IMR-90 (cell line): ENCODE measurements at regions not wholly inside any gene's neighbourhood (a gene's known extent, or its start where the extent isn't known, plus 50 kb on each side); places are given as distances from the start of the nearest gene placed in this dataset.

ENCODE experiments used
- ATAC-seq: fragments of 200-7000 bp; cut with Tn5 transposase; 2 replicates; pipeline ENCODE4 v1.9.1; 2020; ENCODE audit warnings: low read depth, mild to moderate bottlenecking, moderate library complexity
- BruUV-seq: library from RNA; stranded (reverse); fragments of 400-500 nt; replicated peaks from 2 replicates; lab custom pipeline; 2021; lab: Mats Ljungman, UMichigan
- CTCF ChIA-PET: fragments of 300-600 bp; formaldehyde crosslinking; extraction: SDS; loops from one replicate; lab custom pipeline; 2021; ENCODE audit warnings: antibody characterized with exemption; lab: Yijun Ruan, JAX
- POLR2A ChIA-PET: fragments of 300-600 bp; sonication (Branson Sonifier 250); formaldehyde crosslinking; loops from one replicate; lab custom pipeline; 2022; ENCODE audit warnings: antibody characterized with exemption; ENCODE audit not compliant: unreplicated experiment; lab: Charles Lee
- DNase-seq: peaks from one replicate; pipeline ENCODE4 v3.0.0; 2013
- H2AFZ ChIP-seq: replicated peaks from 2 replicates; pipeline ENCODE3; 2013; ENCODE audit warnings: low read length, mild to moderate bottlenecking; ENCODE audit not compliant: poor library complexity
- H2AK5ac ChIP-seq: 2 replicates; pipeline ENCODE4 v1.6.1; 2013; ENCODE audit warnings: low read depth, low read length, inconsistent platforms
- H2AK9ac ChIP-seq: replicated peaks from 2 replicates; pipeline ENCODE3; 2013; ENCODE audit warnings: mild to moderate bottlenecking, low read depth, low read length, moderate library complexity; ENCODE audit not compliant: poor library complexity
- H2BK120ac ChIP-seq: 2 replicates; pipeline ENCODE4 v1.6.1; 2013; ENCODE audit warnings: low read depth, low read length, inconsistent platforms
- H2BK15ac ChIP-seq: 3 replicates; pipeline ENCODE4 v1.6.1; 2013; ENCODE audit warnings: low read depth, low read length, inconsistent platforms
- H2BK20ac ChIP-seq: 2 replicates; pipeline ENCODE4 v1.6.1; 2013; ENCODE audit warnings: low read depth, mild to moderate bottlenecking, inconsistent platforms, low read length, moderate library complexity
- H2BK5ac ChIP-seq: 2 replicates; pipeline ENCODE4 v1.6.1; 2013; ENCODE audit warnings: mild to moderate bottlenecking, low read depth, low read length, inconsistent platforms; ENCODE audit not compliant: poor library complexity, severe bottlenecking
- H3K14ac ChIP-seq: replicated peaks from 2 replicates; pipeline ENCODE4 v1.6.1; 2013; ENCODE audit warnings: low read depth, low read length, inconsistent platforms
- H3K18ac ChIP-seq: 2 replicates; pipeline ENCODE4 v1.6.1; 2013; ENCODE audit warnings: low read depth, low read length, control low read depth
- H3K23ac ChIP-seq: 2 replicates; pipeline ENCODE4 v1.6.1; 2013; ENCODE audit warnings: low read depth, low read length, inconsistent platforms
- H3K27ac ChIP-seq: 2 replicates; pipeline ENCODE4 v1.5.1; 2013; ENCODE audit warnings: mild to moderate bottlenecking, control low read depth, low read length; ENCODE audit not compliant: insufficient read depth
- H3K27me3 ChIP-seq: 2 replicates; pipeline ENCODE4 v1.6.1; 2013; ENCODE audit warnings: low read length; ENCODE audit not compliant: control insufficient read depth, insufficient read depth
- H3K36me3 ChIP-seq: 2 replicates; pipeline ENCODE4 v1.6.1; 2013; ENCODE audit warnings: low read length, mixed read lengths; ENCODE audit not compliant: control insufficient read depth, insufficient read depth
- H3K4ac ChIP-seq: 2 replicates; pipeline ENCODE4 v1.6.1; 2013; ENCODE audit warnings: low read depth, low read length, inconsistent platforms
- H3K4me1 ChIP-seq: 2 replicates; pipeline ENCODE4 v1.6.1; 2013; ENCODE audit warnings: low read length, mixed read lengths; ENCODE audit not compliant: control insufficient read depth, insufficient read depth
- H3K4me2 ChIP-seq: 2 replicates; pipeline ENCODE4 v1.6.1; 2013; ENCODE audit warnings: low read depth, mild to moderate bottlenecking, control low read depth, low read length, moderate library complexity
- H3K4me3 ChIP-seq: 2 replicates; pipeline ENCODE4 v1.5.1; 2013; ENCODE audit warnings: low read depth, mild to moderate bottlenecking, control low read depth, low read length, moderate library complexity; ENCODE audit not compliant: insufficient read depth
- H3K56ac ChIP-seq: 2 replicates; pipeline ENCODE4 v1.6.1; 2013; ENCODE audit warnings: low read length, inconsistent platforms; ENCODE audit not compliant: insufficient read depth; ENCODE audit errors: extremely low read depth
- H3K79me1 ChIP-seq, 2 experiments: 2 replicates each; pipeline ENCODE4 v1.6.1; 2013; ENCODE audit warnings: low read length in 2 of 2, inconsistent platforms in 1 of 2, low read depth in 1 of 2
- H3K9ac ChIP-seq: 2 replicates; pipeline ENCODE4 v1.6.1; 2013; ENCODE audit warnings: low read depth, low read length, control low read depth
- H3K9me1 ChIP-seq: 2 replicates; pipeline ENCODE4 v1.6.1; 2013; ENCODE audit warnings: low read length, inconsistent platforms; ENCODE audit not compliant: insufficient read depth
- H3K9me3 ChIP-seq: 2 replicates; pipeline ENCODE4 v1.6.1; 2013; ENCODE audit warnings: low read length; ENCODE audit not compliant: control insufficient read depth, insufficient read depth
- H4K20me1 ChIP-seq: 2 replicates; pipeline ENCODE4 v1.6.1; 2013; ENCODE audit warnings: low read length, inconsistent platforms; ENCODE audit not compliant: insufficient read depth
- H4K5ac ChIP-seq: 2 replicates; pipeline ENCODE4 v1.6.1; 2013; ENCODE audit warnings: mild to moderate bottlenecking, low read depth, low read length, control low read depth
- H4K8ac ChIP-seq, 2 experiments: 2 replicates each; pipeline ENCODE4 v1.6.1; 2013; ENCODE audit warnings: low read depth in 2 of 2, low read length in 2 of 2, control low read depth in 1 of 2, inconsistent platforms in 1 of 2
- H4K91ac ChIP-seq: 2 replicates; pipeline ENCODE4 v1.6.1; 2013; ENCODE audit warnings: low read depth, low read length, inconsistent platforms; ENCODE audit not compliant: insufficient read depth
- BHLHE40 ChIP-seq: fragments of 150-350 bp; IDR thresholded peaks from 2 replicates; pipeline ENCODE4 v1.6.1; 2016; ENCODE audit warnings: mild to moderate bottlenecking, low read depth, low read length
- CEBPB ChIP-seq: IDR thresholded peaks from 2 replicates; pipeline ENCODE4 v1.6.1; 2012; ENCODE audit warnings: low read depth, low read length, improper control_type of control experiment
- CHD1 ChIP-seq: IDR thresholded peaks from 2 replicates; pipeline ENCODE4 v1.6.1; 2012; ENCODE audit warnings: low read depth, low read length, improper control_type of control experiment
- CTCF ChIP-seq: conservative IDR thresholded peaks from 2 replicates; pipeline ENCODE4 v1.5.1; 2012; ENCODE audit warnings: mild to moderate bottlenecking, low read depth, low read length, improper control_type of control experiment
- ELK1 ChIP-seq: fragments of 150-350 bp; IDR thresholded peaks from 2 replicates; pipeline ENCODE4 v1.6.1; 2016; ENCODE audit warnings: low read depth, mild to moderate bottlenecking, low read length, moderate library complexity, borderline replicate concordance
- FOS ChIP-seq: fragments of 150-350 bp; IDR thresholded peaks from 2 replicates; pipeline ENCODE4 v1.6.1; 2016; ENCODE audit warnings: low read depth, low read length
- MAFK ChIP-seq: IDR thresholded peaks from 2 replicates; pipeline ENCODE4 v1.6.1; 2012; ENCODE audit warnings: low read depth, low read length, improper control_type of control experiment
- MAZ ChIP-seq: IDR thresholded peaks from 2 replicates; pipeline ENCODE4 v1.6.1; 2012; ENCODE audit warnings: low read depth, mild to moderate bottlenecking, low read length, improper control_type of control experiment, moderate library complexity, borderline replicate concordance
- MXI1 ChIP-seq: IDR thresholded peaks from 2 replicates; pipeline ENCODE4 v1.6.1; 2012; ENCODE audit warnings: low read depth, mild to moderate bottlenecking, low read length, moderate library complexity, borderline replicate concordance
- NFE2L2 ChIP-seq: fragments of 150-350 bp; IDR thresholded peaks from 2 replicates; pipeline ENCODE4 v1.6.1; 2016; ENCODE audit warnings: low read depth, mild to moderate bottlenecking, low read length
- POLR2A ChIP-seq: IDR thresholded peaks from 2 replicates; pipeline ENCODE4 v1.6.1; 2012; ENCODE audit warnings: mild to moderate bottlenecking, low read depth, low read length
- RAD21 ChIP-seq: IDR thresholded peaks from 2 replicates; pipeline ENCODE4 v1.6.1; 2012; ENCODE audit warnings: low read length, improper control_type of control experiment
- RCOR1 ChIP-seq: IDR thresholded peaks from 2 replicates; pipeline ENCODE4 v1.6.1; 2012; ENCODE audit warnings: mild to moderate bottlenecking, low read length, improper control_type of control experiment; ENCODE audit not compliant: insufficient replicate concordance
- RFX5 ChIP-seq: IDR thresholded peaks from 2 replicates; pipeline ENCODE4 v1.8.0; 2012; ENCODE audit warnings: low read depth, mild to moderate bottlenecking, low read length, moderate library complexity
- SMC3 ChIP-seq: fragments of 150-350 bp; IDR thresholded peaks from 2 replicates; pipeline ENCODE4 v1.6.1; 2016; ENCODE audit warnings: low read depth, mild to moderate bottlenecking, antibody characterized with exemption, low read length, moderate library complexity
- USF2 ChIP-seq: fragments of 150-350 bp; IDR thresholded peaks from 2 replicates; pipeline ENCODE4 v1.6.1; 2017; ENCODE audit warnings: mild to moderate bottlenecking, antibody characterized with exemption, low read length, low read depth
- WGBS, 2 experiments: methylation state at CpG; one replicate each; pipeline versions ENCODE4 v1.1.5 to v1.1.7; 2013; ENCODE audit warnings: missing lambda C conversion rate in 2 of 2; ENCODE audit not compliant: insufficient read length in 1 of 2; ENCODE audit errors: extremely low coverage in 2 of 2; 5-methylcytosine and 5-hydroxymethylcytosine counted together
- dilution Hi-C: fragments of 300-500 bp; cut with HindIII; formaldehyde crosslinking; loops from one replicate; pipeline ENCODE4 v1.14.3; 2018; ENCODE audit warnings: low sequenced_read_pairs; ENCODE audit not compliant: unreplicated experiment
- in situ Hi-C: fragments of 300-500 bp; cut with MboI; formaldehyde crosslinking; loops from 3 replicates; pipeline ENCODE4 v1.14.3; 2019; ENCODE audit warnings: low sequenced_read_pairs, inconsistent platforms, mixed read lengths
- intact Hi-C: fragments of 100-400 bp; cut with micrococcal nuclease; formaldehyde crosslinking; loops from 2 replicates; pipeline ENCODE4 v1.10.0; 2022

- Histone ChIP-seq H3K9me3 (no peaks in the 10 kb centered on the region), H3K4me2 (no peak overlapping the region), H2BK5ac (no peak overlapping the region), H2BK20ac (no peak overlapping the region), H3K14ac (no peak overlapping the region), H4K20me1 (no peaks in the 10 kb centered on the region), H3K9ac (no peak overlapping the region), H3K56ac (no peak overlapping the region), H3K4me1 (peaks cover 5% of the 10 kb centered on the region), H2AK9ac (no peak overlapping the region), H3K4ac (no peak overlapping the region), H3K79me1 (no peaks in the 10 kb centered on the region), H4K5ac (no peak overlapping the region), H3K4me3 (no peak overlapping the region), H2BK15ac (no peak overlapping the region), H4K8ac (no peak overlapping the region), H3K36me3 (no peaks in the 10 kb centered on the region), H2BK120ac (no peak overlapping the region), H3K27ac (no peak overlapping the region), H3K9me1 (no peaks in the 10 kb centered on the region), H2AK5ac (no peak overlapping the region), H3K27me3 (no peaks in the 10 kb centered on the region), H3K23ac (no peak overlapping the region), H2AFZ (no peak overlapping the region), H3K18ac (peak overlapping the region; percentile 76; the same call in 1 of the 2 replicates), H4K91ac (no peak overlapping the region)
- TF ChIP-seq NFE2L2, result no peak
- no peak for TF ChIP-seq MAFK
- no peak for TF ChIP-seq SMC3
- no peak for TF ChIP-seq CTCF
- no peak for TF ChIP-seq ELK1
- no peak for TF ChIP-seq MAZ
- TF ChIP-seq RFX5, result no peak
- TF ChIP-seq MXI1, result no peak
- no peak for TF ChIP-seq CHD1
- TF ChIP-seq USF2, result no peak
- TF ChIP-seq FOS, result no peak
- no peak for TF ChIP-seq RAD21
- TF ChIP-seq BHLHE40, result no peak
- TF ChIP-seq CEBPB, result no peak
- no peak for TF ChIP-seq POLR2A
- no peak for TF ChIP-seq RCOR1
- intact Hi-C loops (no loop called here), in situ Hi-C loops (no loop called here), dilution Hi-C loops (no loop called here)
- no TSS peak for BruUV-seq
- DNase-seq (no peak), ATAC-seq (no peak)
- POLR2A ChIA-PET, result no interaction called here
- WGBS, 2 experiments, result 65% methylated on average over 2 of the region's 2 CpGs; no CpG with 5 or more reads in 1 of the 2 experiments
- CTCF ChIA-PET, result no interaction called here
Measured at GRCh38 chr18:44588508-44588907, 92.2 kb upstream of the SETBP1 start.
